ENCODE measurements at regions not wholly inside any gene's neighbourhood (a gene's known extent, or its start where the extent isn't known, plus 50 kb on each side); places are given as distances from the start of the nearest gene placed in this dataset.
A peak's percentile ranks its signal among the peaks of the same experiment; 100 is the strongest.

DNA sequence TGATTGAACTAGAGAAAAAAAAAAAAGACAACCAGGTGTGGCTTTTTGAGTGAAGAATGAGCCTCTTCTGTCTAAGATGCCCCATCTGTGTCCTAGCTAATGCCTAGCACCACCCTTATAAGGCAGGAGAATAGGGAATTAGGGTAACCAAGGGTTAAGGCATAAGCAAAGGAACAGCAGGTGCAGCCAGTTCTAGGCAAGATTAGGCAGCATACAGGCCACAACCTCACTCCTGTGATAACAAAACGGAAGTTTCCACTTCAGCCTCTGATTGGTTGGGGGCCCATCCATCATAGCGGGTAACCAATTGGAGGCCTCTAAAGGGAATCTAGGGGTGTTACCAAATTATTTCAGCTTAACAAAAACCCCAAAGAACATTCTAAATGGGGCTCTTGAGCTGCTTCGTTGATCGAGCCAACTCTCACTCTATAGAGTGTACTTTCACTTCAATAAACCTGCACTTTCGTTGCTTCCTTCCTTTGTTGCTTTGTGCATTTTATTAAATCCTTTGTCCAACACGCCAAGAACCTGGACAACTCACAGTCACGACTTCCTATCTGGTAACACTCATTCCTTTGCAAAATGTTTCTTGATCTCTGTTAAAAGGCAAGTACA is 61.9 kb upstream of the TAGAP start:
- peak; percentile 80 for DNase-seq
- CTCF ChIA-PET, result interaction anchor here (0.6 to 2.0 kb wide), 6 partner anchors 10 to 295 kb away, joined by 3 to 6 read pairs (median 4); no protein-coding TSS in a partner anchor
- TF ChIP-seq, protein P1, sequence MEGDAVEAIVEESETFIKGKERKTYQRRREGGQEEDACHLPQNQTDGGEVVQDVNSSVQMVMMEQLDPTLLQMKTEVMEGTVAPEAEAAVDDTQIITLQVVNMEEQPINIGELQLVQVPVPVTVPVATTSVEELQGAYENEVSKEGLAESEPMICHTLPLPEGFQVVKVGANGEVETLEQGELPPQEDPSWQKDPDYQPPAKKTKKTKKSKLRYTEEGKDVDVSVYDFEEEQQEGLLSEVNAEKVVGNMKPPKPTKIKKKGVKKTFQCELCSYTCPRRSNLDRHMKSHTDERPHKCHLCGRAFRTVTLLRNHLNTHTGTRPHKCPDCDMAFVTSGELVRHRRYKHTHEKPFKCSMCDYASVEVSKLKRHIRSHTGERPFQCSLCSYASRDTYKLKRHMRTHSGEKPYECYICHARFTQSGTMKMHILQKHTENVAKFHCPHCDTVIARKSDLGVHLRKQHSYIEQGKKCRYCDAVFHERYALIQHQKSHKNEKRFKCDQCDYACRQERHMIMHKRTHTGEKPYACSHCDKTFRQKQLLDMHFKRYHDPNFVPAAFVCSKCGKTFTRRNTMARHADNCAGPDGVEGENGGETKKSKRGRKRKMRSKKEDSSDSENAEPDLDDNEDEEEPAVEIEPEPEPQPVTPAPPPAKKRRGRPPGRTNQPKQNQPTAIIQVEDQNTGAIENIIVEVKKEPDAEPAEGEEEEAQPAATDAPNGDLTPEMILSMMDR (IDR thresholded peaks at IDR 0.05; ENCODE audit: unreplicated experiment), result no peak
- intact Hi-C loops (cut with micrococcal nuclease; ENCODE audit: unreplicated experiment), result loop anchor here (10.0 kb wide), 1 partner anchor 402 kb away; no protein-coding TSS in a partner anchor
- Mint-ChIP-seq H3K36me3 (ENCODE audit: insufficient read depth, unreplicated experiment) (peaks cover 5% of the 10 kb centered on the region), H3K27me3 (ENCODE audit: unreplicated experiment) (peaks cover 18% of the 10 kb centered on the region), H3K9me3 (ENCODE audit: low read depth, unreplicated experiment) (no peaks in the 10 kb centered on the region), H3K27ac (ENCODE audit: unreplicated experiment) (peak overlapping the region; percentile 60), H3K4me3 (ENCODE audit: low read depth, unreplicated experiment) (no peak overlapping the region), H3K4me1 (ENCODE audit: low read depth, unreplicated experiment) (peaks cover 40% of the 10 kb centered on the region)
- BruUV-seq (replicated peaks), result no TSS peak

DNA sequence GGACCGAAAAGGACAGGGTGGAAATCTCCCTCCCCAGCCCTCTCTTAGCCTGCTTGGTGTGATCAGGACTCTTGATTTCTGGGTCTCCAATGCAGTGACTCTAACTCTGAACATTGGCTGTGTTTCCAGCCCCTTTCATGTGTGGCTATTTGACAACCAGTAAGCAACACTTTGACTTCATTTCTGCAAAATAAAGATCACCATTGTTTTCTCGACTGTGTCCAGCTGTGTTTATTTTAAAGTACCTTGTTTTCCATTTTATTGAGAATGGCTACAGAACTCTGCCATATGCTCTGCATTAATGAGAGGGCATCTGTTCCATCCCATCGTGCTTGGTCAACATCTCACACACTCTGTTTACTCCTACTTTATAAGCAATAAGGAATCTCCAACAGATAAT is 60.9 kb upstream of the TAGAP start:
- peaks cover 5% of the 10 kb centered on the region for H3K36me3 Mint-ChIP-seq (ENCODE audit: insufficient read depth, unreplicated experiment)
- intact Hi-C loops (cut with micrococcal nuclease; ENCODE audit: unreplicated experiment), result loop anchor here (10.0 kb wide), 1 partner anchor 401 kb away; no protein-coding TSS in a partner anchor
- H3K4me1 Mint-ChIP-seq (ENCODE audit: low read depth, unreplicated experiment), result peaks cover 40% of the 10 kb centered on the region
- TF ChIP-seq, protein P1 (IDR thresholded peaks at IDR 0.05; ENCODE audit: unreplicated experiment), result no peak
- H3K27me3 Mint-ChIP-seq (ENCODE audit: unreplicated experiment), result peaks cover 28% of the 10 kb centered on the region
- no peaks in the 10 kb centered on the region for H3K9me3 Mint-ChIP-seq (ENCODE audit: low read depth, unreplicated experiment)
- CTCF ChIA-PET, result interaction anchor here (1.8 kb wide), 1 partner anchor 61 kb away, joined by 6 read pairs; the partner anchor contains the start of gene TAGAP
- H3K27ac Mint-ChIP-seq (ENCODE audit: unreplicated experiment), result no peak overlapping the region
- DNase-seq, result no peak
- H3K4me3 Mint-ChIP-seq (ENCODE audit: low read depth, unreplicated experiment), result no peak overlapping the region
- no TSS peak for BruUV-seq (replicated peaks)

DNA sequence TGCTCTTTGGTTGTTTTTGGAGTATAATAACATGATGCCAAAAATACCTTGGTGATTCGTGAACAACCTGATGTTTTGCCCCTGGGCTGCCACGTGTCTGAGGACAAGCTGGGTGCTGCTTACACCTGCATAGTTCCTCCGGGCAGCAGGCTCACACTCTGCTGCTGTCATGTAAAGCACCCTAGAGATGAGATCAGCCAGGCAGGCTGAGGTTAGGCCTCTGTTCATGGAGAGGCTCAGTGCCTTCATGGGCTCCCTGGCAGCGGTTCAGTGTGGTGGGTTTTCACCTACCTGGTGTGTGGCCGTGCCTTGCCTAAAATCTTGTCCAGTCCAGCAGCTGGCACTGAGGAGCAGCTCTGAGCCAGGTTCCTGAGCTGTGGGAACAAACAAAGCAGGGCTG is 60.1 kb upstream of the TAGAP start:
- Mint-ChIP-seq H3K9me3 (ENCODE audit: low read depth, unreplicated experiment) (no peaks in the 10 kb centered on the region), H3K4me3 (ENCODE audit: low read depth, unreplicated experiment) (no peak overlapping the region), H3K27ac (ENCODE audit: unreplicated experiment) (no peak overlapping the region), H3K36me3 (ENCODE audit: insufficient read depth, unreplicated experiment) (peaks cover 5% of the 10 kb centered on the region), H3K4me1 (ENCODE audit: low read depth, unreplicated experiment) (peaks cover 40% of the 10 kb centered on the region), H3K27me3 (ENCODE audit: unreplicated experiment) (peaks cover 34% of the 10 kb centered on the region)
- intact Hi-C loops (cut with micrococcal nuclease; ENCODE audit: unreplicated experiment), result loop anchor here (1.0 to 10.0 kb wide), 3 partner anchors 63 to 400 kb away; no protein-coding TSS in a partner anchor
- CTCF ChIA-PET, result interaction anchor here (0.8 to 1.8 kb wide), 4 partner anchors 9 to 96 kb away, joined by 3 to 11 read pairs (median 6); partner anchors contain the start of gene TAGAP
- BruUV-seq (replicated peaks), result no TSS peak
- DNase-seq, result no peak
- TF ChIP-seq, protein P1 (IDR thresholded peaks at IDR 0.05; ENCODE audit: unreplicated experiment), result no peak

DNA sequence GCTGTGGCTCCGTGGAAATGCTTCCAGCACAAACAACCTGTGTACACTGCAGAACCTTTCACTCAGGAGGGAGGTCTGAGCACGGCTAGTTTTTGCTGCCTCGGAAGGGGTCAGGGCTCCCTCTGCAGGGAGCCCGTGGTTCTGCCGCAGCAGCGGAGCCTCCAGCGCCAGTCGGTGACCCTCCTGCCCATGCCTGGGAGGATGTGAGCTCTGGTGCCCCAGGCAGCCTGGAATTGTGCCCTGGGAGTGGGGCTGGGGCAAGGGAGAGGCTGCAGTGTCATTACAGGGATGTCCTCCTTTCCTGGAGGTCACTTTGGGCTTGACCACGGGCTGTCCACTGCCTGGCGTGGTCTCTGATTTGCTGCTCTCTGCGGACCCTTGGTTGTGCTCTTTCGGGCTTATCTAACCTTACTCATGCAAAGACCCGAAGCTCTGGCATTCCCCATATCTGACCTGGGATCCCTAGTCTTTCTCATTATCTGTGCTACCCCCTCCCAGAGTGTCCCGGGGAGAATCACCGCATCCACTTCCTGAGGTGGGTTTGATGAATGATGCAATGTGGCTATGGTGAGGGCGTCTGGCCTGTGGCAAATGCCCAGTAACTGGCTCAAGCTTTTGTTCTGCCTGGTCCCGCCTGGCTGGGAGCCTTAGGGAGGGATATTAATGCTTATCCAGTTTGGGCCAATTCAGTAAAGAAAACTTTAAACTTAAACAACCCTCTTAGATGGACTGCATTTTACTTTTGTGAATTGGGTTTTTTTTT is 59.6 kb upstream of the TAGAP start:
- Mint-ChIP-seq H3K4me3 (ENCODE audit: low read depth, unreplicated experiment) (no peak overlapping the region), H3K9me3 (ENCODE audit: low read depth, unreplicated experiment) (no peaks in the 10 kb centered on the region), H3K36me3 (ENCODE audit: insufficient read depth, unreplicated experiment) (peaks cover 5% of the 10 kb centered on the region), H3K27me3 (ENCODE audit: unreplicated experiment) (peaks cover 34% of the 10 kb centered on the region), H3K4me1 (ENCODE audit: low read depth, unreplicated experiment) (peaks cover 36% of the 10 kb centered on the region), H3K27ac (ENCODE audit: unreplicated experiment) (no peak overlapping the region)
- no TSS peak for BruUV-seq (replicated peaks)
- intact Hi-C loops (cut with micrococcal nuclease; ENCODE audit: unreplicated experiment), result loop anchor here (1.0 to 10.0 kb wide), 3 partner anchors 62 to 400 kb away; no protein-coding TSS in a partner anchor
- DNase-seq, result peak; percentile 75
- CTCF ChIA-PET, result interaction anchor here (0.7 to 1.8 kb wide), 10 partner anchors 9 to 105 kb away, joined by 3 to 11 read pairs (median 6); partner anchors contain the start of genes RSPH3 and TAGAP
- TF ChIP-seq, protein P1 (IDR thresholded peaks at IDR 0.05; ENCODE audit: unreplicated experiment), result peak; percentile 77
